ENCODE measurements at regions not wholly inside any gene's neighbourhood (a gene's known extent, or its start where the extent isn't known, plus 50 kb on each side); places are given as distances from the start of the nearest gene placed in this dataset.

GRCh38 chr14:65981192-65981843 lies 504.9 kb upstream of the CCDC196 start:
- TF ChIP-seq CTCF (IDR thresholded peaks at IDR 0.05): no peak
- no peak for TF ChIP-seq EZH2phosphoT487 (IDR thresholded peaks at IDR 0.05)
- TF ChIP-seq EZH2 (IDR thresholded peaks at IDR 0.05): no peak

All from neural progenitor cell (in vitro differentiated cells).